ENCODE measurements at regions not wholly inside any gene's neighbourhood (a gene's known extent, or its start where the extent isn't known, plus 50 kb on each side); places are given as distances from the start of the nearest gene placed in this dataset.

DNA sequence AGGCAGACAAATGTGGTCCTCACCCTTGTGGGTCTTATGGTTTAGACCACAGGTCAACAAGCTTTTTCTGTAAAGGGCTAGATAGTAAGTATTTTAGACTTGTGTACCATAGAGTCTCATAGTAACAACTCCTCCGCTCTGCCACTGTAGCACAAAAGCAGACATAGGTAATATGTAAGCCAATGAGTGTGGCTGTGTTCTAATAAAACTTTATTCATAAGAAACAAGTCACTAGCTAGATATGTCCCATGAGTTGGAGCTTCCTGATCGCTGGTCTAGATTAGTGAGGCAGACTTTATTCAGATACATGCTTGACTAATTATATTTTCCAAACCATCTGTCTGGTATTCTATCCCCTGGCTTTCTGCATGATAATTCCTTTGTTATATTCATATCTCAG is 196.4 kb upstream of the TSHZ2 start:
- DNase-seq, result no peak

DNA sequence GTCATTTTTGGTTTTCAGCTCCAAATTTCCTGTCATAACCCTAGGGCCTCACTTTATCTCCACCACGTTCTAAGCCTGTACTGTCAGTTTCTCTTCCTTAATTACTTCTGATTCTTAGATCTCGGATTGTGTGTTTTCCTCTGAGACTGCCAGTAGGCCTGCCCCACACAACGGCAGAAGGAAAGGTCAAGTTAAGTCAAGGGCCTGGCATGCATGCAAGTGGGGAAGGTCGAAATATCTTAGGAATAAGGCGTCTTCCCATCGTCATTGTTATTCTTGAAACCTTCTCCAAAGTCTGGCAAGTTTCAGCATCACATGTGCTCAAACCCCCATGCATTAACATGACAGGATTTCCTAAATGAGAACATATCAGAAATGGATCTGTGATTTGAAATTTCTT is 203.5 kb upstream of the TSHZ2 start:
- no peak for DNase-seq

- DNase-seq, result no peak
Measured at GRCh38 chr20:52766645-52767435, 205.3 kb upstream of the TSHZ2 start.

DNA sequence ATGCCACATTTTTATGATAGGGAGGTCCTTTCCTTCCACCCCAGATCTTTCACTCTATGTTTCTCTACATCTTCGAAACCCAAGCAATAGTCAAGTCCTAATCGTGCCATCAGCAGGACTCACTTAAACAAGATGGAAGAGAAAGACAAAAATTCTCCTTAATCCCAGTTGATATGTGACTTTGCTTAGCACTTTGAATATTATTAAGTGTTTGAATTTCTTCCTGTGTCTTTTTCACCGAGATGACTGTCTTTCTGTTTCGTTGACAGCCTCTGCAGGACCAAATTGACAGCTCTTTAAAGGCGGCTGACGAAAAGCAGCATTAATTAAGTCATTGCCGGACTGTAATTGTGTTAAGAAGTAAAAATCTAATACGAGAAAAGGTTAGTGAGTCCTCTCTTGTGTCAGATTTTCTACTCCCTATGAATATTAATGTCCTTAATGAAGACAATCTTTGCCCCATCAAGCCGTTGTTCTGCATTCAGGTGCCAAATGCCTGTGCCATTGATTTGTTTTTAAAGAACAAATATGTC is 208.8 kb upstream of the TSHZ2 start:
- no peak for DNase-seq

GRCh38 chr20:52761867-52762266 is 210.3 kb upstream of the TSHZ2 start:
- no peak for DNase-seq

DNA sequence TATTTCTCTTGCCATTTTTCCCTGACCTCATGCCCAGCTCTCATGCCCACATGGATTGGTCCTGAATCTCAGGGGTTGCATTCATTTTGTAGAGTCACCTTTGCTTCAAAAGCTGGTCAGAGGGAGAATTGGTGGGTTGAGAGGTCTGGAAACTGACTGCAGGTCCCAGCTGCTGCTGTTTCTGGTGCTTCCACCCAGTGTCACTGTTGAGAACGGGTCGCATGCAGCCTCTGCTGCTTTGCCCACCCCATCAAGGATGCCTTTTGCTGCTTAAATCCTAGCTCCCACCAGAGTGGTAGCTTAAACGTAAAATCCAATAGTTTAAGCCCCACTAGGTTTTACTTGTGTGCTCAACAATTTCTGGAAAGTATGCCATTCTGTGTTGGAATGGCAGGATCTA is 211.4 kb upstream of the TSHZ2 start:
- no peak for DNase-seq

DNA sequence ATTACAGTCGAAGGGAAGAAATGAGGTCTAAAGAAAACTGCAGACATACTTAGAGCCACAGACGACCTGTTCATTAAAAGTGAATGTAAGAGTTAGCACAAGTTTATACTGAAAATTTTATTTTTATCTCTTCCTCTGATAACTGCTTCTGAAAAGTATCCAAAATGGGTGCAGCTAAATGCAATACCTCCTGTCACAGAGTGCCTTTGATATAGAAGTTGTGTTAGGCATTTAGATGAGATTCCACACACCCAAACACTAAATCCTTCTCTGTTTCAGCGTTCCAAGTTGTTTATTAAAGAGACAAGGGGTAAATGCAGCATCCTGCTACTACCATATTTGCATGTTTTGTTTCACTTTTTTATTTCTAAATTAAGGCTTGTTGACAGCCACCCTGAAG is 214.7 kb upstream of the TSHZ2 start:
- DNase-seq, result no peak

- DNase-seq, result no peak
Measured at GRCh38 chr20:52755744-52756143, 216.4 kb upstream of the TSHZ2 start.

- no peak for DNase-seq
Measured at GRCh38 chr20:52754366-52754765, 217.8 kb upstream of the TSHZ2 start.

GRCh38 chr20:52752023-52752422 is 220.1 kb upstream of the TSHZ2 start:
- no peak for DNase-seq

DNA sequence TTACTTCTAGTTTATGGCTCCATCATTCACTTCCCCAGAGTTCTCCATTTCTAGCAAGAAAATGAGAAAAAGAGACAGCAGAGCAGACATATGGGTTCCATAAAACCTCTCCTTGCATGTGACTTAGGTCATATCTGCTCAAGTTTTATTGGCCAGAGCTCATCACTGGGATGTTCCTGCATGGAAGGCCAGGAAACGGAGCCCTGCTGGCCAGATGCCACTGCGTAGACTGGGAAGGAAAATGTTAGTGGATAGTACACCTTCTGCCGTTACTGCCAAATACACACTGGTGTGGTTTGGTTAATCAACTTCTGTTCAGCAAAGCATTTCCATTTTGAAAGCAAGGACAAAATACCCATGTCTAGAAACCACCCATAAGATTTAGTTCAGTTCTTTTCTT is 220.6 kb upstream of the TSHZ2 start:
- no peak for DNase-seq

GRCh38 chr20:52749938-52750337 is 222.2 kb upstream of the TSHZ2 start:
- DNase-seq, result no peak

- DNase-seq, result no peak
Measured at GRCh38 chr20:52748990-52749389, 223.2 kb upstream of the TSHZ2 start.

DNA sequence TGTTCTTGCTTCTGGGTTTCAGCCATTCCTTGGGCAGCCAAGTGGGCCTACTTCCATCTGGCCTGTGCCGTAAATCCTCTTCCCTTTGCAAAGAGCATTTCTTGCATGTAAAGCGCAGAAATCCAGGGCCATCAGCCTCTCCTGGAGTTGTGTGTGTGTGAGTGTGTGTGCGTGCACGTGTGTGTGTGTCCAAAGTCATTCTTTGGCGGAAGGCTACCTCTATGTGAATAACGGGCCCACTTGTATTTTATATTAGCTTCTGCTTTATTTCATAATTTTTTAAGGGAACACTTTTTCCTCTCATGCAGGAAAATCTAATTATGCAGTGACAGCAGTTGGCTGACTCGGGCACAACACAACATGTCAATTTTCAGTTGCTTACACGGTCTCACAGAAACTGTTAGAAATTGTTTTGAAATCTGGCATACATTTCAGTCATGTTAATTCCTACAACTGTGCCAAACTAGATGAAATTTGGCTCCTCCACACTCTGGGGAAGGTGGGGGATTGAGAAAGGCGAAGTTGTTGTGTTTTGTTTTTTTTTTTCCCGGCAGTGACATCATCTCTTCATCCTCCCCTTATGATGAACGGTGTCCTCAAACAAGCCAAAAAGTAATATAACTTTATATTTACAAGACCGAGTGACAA is 223.7 kb upstream of the TSHZ2 start:
- no peak for DNase-seq

DNA sequence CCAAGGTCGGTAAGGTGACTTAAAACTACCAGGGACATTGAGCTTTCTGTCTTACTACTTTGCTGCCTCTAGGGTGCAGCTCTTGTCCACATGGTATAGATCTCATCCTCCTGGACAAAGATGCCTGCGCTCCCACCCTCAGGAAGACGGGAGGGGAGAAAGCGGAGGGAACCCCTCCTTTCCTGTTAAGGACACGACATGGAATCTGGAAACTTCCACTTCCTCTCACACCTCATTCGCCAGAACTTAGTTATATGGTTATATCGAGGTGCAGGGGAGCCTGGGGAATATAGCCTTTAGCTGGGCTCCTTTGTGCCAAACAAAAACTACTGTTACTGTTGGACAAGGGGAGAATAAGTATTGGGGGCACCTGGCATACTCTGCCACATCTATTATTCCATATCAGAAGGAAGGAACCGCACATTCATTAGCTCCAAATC is 224.3 kb upstream of the TSHZ2 start:
- DNase-seq, result no peak

DNA sequence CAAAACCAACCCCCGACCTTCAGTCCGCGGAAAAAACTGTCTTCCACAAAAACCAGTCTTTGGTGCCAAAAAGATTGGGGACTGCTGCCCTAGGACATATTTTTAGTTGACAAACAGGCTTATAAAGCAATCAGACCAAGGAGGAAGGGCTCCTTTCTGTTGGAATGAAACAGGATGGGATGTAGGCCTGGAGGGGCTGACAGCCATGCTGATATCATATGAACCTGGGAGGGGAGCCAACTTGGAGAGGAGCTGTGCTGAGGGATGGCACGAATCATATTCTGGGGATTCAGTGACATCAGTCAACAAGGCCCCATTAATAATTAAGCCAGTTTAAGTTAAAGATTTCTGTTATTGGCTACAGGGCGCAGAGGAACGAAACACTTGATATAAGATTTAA is 225.4 kb upstream of the TSHZ2 start:
- no peak for DNase-seq

GRCh38 chr20:52746190-52746589 is 226.0 kb upstream of the TSHZ2 start:
- no peak for DNase-seq

DNA sequence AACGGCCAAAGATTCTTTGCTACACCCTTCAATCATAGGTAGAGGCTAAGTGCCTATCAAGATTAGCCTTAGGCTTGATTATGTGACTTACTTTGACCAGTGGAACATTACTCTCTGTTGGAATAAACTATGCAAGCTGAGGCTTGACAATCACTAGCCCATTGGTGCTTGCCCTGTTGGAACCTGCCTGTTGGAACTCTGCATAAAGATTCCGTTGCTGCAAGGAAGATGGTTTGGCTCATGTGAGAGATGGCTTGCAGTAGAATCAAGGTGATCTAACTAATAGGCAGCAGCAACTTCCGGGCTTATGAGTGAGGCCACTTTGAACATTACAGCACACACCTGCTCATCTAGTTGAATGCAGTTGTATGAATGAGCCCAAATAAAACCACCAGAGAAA is 227.7 kb upstream of the TSHZ2 start:
- DNase-seq, result no peak

- DNase-seq, result no peak
Measured at GRCh38 chr20:52738081-52738480, 234.1 kb upstream of the TSHZ2 start.

GRCh38 chr20:52736507-52736906 is 235.7 kb upstream of the TSHZ2 start:
- no peak for DNase-seq

- DNase-seq, result peak in 1 of 2 experiments; percentile 4
Measured at GRCh38 chr20:52731093-52731492, 241.1 kb upstream of the TSHZ2 start.

DNA sequence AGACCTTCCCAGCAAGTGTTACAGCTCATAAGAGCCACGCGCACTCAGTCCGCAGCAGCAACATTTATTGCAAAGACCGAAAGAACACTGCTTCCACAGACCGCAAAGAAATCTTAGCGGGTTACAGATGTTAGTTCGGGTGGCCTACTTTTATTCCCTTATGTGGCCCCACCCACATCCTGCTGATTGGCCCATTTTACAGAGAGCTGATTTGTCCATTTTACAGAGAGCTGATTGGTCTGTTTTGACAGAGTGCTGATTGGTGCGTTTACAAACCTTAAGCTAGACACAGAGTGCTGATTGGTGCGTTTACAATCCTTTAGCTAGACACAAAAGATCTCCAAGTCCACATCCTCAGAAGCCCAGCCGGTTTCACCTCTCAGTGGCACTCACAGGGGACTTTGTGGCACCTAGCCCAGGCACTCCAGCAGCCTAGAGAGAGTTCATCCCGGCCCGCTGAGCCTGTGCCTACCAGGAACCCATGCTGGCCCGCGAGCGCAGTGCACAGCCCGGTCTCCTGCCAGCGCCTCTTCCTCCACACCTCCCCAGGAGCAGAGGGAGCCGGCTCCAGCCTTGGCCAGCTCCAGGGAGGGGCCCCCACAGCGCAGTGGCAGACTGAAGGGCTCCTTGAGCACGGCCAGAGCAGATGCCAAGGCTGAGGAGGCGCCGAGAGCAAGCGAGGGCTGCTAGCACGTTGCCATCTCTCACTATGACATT is 244.3 kb upstream of the TSHZ2 start:
- no peak for DNase-seq

- DNase-seq, result no peak
Measured at GRCh38 chr20:52724541-52724940, 247.6 kb upstream of the TSHZ2 start.

Measured in NCI-H526 (cell line).